Prostate gland (tissue), 2 donors: ENCODE measurements at regions not wholly inside any gene's neighbourhood (a gene's known extent, or its start where the extent isn't known, plus 50 kb on each side); places are given as distances from the start of the nearest gene placed in this dataset.

Source experiments
- CTCF ChIP-seq, 4 experiments: fragments of 200-600 bp in 2 of 4; fragments of 450-650 bp in 2 of 4; sonication (generic) in 2 of 4; IDR thresholded peaks; 1 replicate in 3 of 4; 2 replicates in 1 of 4; pipeline ENCODE4 v1.5.1; 2016 to 2019; ENCODE audit warnings: antibody characterized with exemption in 4 of 4, mild to moderate bottlenecking in 2 of 4, moderate library complexity in 2 of 4
- POLR2A ChIP-seq: fragments of 450-650 bp; IDR thresholded peaks from one replicate; pipeline ENCODE4 v1.6.1; 2016; ENCODE audit warnings: antibody characterized with exemption, mild to moderate bottlenecking

DNA sequence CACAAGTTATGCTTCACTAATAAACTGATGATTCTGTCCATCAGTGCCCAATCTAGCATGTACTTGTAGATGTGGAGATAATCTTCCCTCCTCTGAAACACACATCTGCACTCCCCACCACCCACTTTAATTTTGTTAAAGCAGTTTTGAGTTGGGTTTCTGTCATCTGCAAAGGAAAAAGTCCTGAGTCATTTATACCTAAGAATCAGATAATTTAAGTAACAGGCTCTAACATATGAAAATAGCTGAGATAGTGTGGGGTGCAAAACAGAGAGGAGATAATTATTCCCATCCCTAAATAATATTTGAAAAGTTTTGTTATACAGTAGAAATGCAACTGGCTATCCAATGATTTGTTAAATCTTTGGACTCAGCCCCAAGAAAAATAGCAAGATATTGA is 67.7 kb upstream of the ALOX12 start:
- TF ChIP-seq POLR2A (no peak), CTCF (IDR thresholded peaks at IDR 0.05) (no peak)
